GM13977 (cell line): ENCODE measurements at regions not wholly inside any gene's neighbourhood (a gene's known extent, or its start where the extent isn't known, plus 50 kb on each side); places are given as distances from the start of the nearest gene placed in this dataset.

Experiments
- DNase-seq: peaks from one replicate; pipeline ENCODE4 v3.0.0; 2012; ENCODE audit warnings: low spot score
- CTCF ChIP-seq: IDR thresholded peaks from 2 replicates; pipeline ENCODE4 v1.5.1; 2012; ENCODE audit warnings: mild to moderate bottlenecking, control low read depth; ENCODE audit not compliant: insufficient read depth; ENCODE audit errors: extremely low read depth, missing control alignments
- in situ Hi-C: fragments of 300-500 bp; cut with MboI; formaldehyde crosslinking; loops from one replicate; pipeline ENCODE4 v1.12.0; 2022; ENCODE audit warnings: low sequenced_read_pairs, low pct_unique_long_range_greater_than_20kb, mixed read lengths, inconsistent platforms; ENCODE audit not compliant: unreplicated experiment

DNA sequence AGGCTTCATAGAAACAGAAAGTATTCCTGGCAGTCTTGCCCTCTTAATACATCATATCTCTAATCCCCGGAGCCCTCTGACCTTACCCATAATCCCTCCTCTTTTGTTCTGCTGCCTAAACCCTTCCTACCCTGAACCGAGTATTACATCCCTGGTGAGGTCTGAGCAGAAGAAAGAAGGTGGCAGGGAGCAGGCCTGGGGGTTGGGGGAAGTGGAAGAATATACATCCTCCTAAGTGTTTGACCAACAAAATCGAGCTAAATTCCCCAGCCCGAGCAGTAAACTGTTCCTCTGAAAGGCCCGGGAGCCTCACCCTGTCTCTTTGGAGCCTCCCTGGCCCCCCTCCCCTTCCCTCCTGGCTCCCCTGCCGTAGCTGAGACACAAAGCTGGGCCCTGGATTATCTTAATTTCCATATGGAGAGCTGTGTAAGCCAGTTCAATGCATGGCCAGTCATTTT, 192.6 kb upstream of the LHX5 start:
- in situ Hi-C loops = no loop called here
- DNase-seq = no peak
- TF ChIP-seq CTCF = no peak

DNA sequence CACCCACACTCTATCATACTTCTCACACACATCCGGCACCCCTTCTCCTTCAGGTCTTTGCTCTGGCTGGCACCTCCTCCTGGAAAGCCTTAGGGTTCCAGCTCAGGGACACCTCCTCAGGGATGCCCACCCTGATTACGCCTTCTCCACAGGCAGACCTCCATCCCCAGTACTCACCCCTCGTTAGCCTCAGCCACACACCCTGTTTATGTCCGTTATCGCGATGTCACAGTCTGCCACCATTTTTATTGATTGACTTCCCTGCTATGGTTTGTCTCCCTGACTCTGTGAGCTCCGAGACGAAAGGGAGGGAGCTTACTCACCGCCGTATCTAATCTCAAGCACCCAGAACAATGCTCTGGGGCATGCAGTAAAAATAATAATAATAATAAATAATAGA, 191.7 kb upstream of the LHX5 start:
- TF ChIP-seq CTCF = no peak
- DNase-seq = no peak
- in situ Hi-C loops = no loop called here

DNA sequence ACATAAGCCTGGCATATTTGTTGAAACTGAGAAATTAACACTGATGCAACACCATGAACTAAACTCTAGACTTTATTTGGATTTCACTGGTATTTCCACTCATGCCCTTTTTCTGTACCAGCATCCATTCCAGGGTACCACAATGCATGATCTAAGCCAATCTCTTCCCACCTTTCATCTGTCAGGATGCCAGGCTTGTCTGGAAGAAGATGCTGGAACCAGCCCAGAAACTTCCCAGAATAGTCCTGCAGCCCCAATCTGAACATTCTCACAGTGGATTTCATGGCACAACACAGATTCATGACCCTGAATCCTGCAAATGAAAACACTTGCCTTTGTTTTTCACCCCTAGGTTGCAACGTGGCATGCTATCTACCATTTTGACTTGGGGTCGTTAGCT, 189.3 kb upstream of the LHX5 start:
- no peak for DNase-seq
- in situ Hi-C loops = no loop called here
- no peak for TF ChIP-seq CTCF

DNA sequence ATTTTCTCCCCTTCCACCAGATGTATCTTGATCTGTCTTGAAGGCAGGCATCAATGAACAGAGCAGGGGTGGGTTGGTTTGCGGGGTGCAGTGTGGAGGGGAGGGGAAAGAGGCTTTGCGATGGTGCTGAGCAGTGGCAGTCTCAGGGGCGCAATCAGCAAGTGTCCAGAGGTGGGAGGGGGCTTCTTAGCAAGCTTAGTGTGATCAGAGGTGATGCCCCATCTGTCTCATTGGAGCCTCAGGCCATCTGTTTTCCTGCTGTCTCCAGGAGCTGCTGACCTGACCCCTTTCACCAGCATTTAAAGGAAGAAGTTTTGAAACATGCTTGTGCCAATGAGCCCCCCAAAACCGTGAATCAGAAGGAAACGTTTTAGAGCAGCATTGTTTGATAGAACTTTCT, 187.7 kb upstream of the LHX5 start:
- no peak for DNase-seq
- in situ Hi-C loops = no loop called here
- no peak for TF ChIP-seq CTCF

DNA sequence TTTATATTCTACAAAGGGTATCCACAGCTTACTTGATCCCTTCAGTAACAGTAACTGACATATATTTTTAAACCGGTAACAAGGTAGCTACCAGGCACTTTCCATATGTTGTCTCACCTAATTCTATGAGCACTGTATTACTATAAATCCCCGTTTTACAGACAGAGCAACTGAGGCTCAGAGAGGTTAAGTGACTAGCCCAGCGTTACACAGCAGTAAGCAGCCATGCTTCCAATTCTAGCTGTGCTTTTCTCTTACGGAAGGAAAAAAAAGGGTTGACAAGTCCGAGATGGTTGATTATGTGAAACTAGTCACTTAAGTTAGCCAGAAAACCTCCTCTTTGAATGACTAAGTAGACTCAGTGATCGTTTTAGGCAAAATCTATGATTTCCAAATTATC, 187.3 kb upstream of the LHX5 start:
- DNase-seq = no peak
- in situ Hi-C loops = no loop called here
- TF ChIP-seq CTCF = no peak

GRCh38 chr12:113658006-113658655, 186.5 kb upstream of the LHX5 start:
- no peak for TF ChIP-seq CTCF
- DNase-seq = no peak
- in situ Hi-C loops = no loop called here
